ENCODE measurements at regions not wholly inside any gene's neighbourhood (a gene's known extent, or its start where the extent isn't known, plus 50 kb on each side); places are given as distances from the start of the nearest gene placed in this dataset.

DNA sequence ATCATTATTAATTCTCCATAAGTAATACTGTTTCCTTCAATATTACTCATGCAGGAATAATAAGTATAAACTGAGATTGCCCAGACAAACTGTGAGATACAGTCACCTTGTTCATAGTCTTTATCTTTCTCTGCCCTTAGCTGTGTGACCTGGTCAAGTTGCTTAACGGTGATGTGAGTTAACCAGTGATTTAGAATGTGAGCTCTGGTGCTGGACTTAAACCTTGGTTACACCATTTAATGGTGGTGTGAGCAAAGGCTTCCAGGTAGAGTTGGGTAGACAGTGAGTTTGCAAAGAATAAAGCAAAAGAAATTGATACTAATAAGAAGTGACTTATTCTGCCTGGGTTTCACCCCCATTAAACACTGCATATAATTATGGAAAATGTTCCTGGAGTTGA, 86.2 kb upstream of the DEFB112 start:
- no peak for ATAC-seq

DNA sequence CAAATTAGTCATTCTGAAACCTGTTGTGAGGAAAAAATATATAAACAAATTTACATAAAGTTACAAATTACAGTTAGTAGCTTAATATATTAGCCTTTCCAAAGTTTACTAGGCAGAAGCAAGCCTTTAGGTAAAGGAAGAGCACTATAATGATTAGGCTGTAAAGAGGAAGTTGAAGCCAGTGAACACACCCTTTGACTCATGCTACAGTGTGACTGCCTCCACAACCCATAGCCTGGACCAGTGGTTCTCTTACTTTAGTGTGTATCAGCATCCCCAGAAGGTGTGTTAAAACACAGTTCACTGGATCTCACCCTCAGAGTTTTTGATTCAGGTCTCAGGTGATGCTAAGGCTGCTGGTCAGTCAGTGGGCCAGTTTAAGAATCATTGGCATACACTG, 91.4 kb upstream of the DEFB112 start:
- ATAC-seq = no peak
- TF ChIP-seq GLIS3 (CRISPR knock-in tag; IDR thresholded peaks at IDR 0.05) (no peak), ZFP30 (CRISPR knock-in tag; IDR thresholded peaks at IDR 0.05) (no peak), ARNTL (CRISPR knock-in tag; IDR thresholded peaks at IDR 0.05; ENCODE audit: borderline replicate concordance, low read depth) (no peak), SNAI2 (CRISPR knock-in tag; IDR thresholded peaks at IDR 0.05) (no peak), TCF4 (CRISPR knock-in tag; IDR thresholded peaks at IDR 0.05; ENCODE audit: borderline replicate concordance) (no peak)
- TF ChIP-seq, protein P1, sequence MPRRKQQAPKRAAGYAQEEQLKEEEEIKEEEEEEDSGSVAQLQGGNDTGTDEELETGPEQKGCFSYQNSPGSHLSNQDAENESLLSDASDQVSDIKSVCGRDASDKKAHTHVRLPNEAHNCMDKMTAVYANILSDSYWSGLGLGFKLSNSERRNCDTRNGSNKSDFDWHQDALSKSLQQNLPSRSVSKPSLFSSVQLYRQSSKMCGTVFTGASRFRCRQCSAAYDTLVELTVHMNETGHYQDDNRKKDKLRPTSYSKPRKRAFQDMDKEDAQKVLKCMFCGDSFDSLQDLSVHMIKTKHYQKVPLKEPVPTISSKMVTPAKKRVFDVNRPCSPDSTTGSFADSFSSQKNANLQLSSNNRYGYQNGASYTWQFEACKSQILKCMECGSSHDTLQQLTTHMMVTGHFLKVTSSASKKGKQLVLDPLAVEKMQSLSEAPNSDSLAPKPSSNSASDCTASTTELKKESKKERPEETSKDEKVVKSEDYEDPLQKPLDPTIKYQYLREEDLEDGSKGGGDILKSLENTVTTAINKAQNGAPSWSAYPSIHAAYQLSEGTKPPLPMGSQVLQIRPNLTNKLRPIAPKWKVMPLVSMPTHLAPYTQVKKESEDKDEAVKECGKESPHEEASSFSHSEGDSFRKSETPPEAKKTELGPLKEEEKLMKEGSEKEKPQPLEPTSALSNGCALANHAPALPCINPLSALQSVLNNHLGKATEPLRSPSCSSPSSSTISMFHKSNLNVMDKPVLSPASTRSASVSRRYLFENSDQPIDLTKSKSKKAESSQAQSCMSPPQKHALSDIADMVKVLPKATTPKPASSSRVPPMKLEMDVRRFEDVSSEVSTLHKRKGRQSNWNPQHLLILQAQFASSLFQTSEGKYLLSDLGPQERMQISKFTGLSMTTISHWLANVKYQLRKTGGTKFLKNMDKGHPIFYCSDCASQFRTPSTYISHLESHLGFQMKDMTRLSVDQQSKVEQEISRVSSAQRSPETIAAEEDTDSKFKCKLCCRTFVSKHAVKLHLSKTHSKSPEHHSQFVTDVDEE (CRISPR knock-in tag; IDR thresholded peaks at IDR 0.05) = no peak
- TF ChIP-seq, protein P2, sequence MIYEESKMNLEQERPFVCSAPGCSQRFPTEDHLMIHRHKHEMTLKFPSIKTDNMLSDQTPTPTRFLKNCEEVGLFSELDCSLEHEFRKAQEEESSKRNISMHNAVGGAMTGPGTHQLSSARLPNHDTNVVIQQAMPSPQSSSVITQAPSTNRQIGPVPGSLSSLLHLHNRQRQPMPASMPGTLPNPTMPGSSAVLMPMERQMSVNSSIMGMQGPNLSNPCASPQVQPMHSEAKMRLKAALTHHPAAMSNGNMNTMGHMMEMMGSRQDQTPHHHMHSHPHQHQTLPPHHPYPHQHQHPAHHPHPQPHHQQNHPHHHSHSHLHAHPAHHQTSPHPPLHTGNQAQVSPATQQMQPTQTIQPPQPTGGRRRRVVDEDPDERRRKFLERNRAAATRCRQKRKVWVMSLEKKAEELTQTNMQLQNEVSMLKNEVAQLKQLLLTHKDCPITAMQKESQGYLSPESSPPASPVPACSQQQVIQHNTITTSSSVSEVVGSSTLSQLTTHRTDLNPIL (CRISPR knock-in tag; IDR thresholded peaks at IDR 0.05; ENCODE audit: low read depth) = no peak

More for the DNA sequence above, 86.2 kb upstream of the DEFB112 start:
- no peak for TF ChIP-seq ZC3H10 (CRISPR knock-in tag; IDR thresholded peaks at IDR 0.05)
- TF ChIP-seq, protein P2 (CRISPR knock-in tag; IDR thresholded peaks at IDR 0.05; ENCODE audit: low read depth) = no peak
- TF ChIP-seq, protein P3, sequence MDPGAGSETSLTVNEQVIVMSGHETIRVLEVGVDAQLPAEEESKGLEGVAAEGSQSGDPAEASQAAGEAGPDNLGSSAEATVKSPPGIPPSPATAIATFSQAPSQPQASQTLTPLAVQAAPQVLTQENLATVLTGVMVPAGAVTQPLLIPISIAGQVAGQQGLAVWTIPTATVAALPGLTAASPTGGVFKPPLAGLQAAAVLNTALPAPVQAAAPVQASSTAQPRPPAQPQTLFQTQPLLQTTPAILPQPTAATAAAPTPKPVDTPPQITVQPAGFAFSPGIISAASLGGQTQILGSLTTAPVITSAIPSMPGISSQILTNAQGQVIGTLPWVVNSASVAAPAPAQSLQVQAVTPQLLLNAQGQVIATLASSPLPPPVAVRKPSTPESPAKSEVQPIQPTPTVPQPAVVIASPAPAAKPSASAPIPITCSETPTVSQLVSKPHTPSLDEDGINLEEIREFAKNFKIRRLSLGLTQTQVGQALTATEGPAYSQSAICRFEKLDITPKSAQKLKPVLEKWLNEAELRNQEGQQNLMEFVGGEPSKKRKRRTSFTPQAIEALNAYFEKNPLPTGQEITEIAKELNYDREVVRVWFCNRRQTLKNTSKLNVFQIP (CRISPR knock-in tag; IDR thresholded peaks at IDR 0.05; ENCODE audit: borderline replicate concordance, low read depth) = no peak
- TF ChIP-seq GLIS3 (CRISPR knock-in tag; IDR thresholded peaks at IDR 0.05) = no peak
- no peak for TF ChIP-seq RARB (CRISPR knock-in tag; IDR thresholded peaks at IDR 0.05)
- no peak for TF ChIP-seq ZNF8 (CRISPR knock-in tag; IDR thresholded peaks at IDR 0.05)

DNA sequence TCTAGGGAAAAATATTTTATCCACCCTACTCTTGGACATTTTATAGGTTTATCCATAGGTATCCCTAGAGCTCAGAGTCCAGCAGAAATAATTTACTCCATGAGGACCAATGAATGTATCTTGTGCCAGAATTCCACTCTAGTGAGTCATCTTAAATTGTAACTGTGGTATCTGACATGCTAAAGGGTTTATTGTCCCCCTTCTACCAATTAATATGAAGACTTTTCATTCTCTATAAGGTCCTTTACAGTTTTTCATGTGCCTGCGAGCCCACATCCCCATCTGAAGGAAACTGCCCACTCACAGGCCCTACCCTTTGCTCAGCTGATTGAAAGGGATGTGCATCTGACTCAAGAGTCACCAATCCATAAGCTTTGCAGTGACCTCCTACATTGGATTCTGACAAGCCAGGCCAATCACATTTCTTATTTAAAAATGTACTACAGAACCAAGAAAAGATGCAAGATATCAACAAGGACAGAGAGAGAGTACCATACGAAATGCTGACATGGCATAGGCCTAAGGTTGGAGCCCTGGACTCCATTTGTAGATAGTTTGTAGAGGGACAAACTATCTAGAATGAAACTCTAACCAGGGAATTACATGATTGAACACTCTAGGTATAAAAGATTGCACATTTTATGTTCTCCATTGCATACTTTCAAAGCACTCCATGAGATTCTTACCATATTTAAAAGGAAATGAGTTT, 93.4 kb upstream of the DEFB112 start:
- ATAC-seq = no peak
- no peak for TF ChIP-seq ARNTL (CRISPR knock-in tag; IDR thresholded peaks at IDR 0.05; ENCODE audit: borderline replicate concordance, low read depth)

DNA sequence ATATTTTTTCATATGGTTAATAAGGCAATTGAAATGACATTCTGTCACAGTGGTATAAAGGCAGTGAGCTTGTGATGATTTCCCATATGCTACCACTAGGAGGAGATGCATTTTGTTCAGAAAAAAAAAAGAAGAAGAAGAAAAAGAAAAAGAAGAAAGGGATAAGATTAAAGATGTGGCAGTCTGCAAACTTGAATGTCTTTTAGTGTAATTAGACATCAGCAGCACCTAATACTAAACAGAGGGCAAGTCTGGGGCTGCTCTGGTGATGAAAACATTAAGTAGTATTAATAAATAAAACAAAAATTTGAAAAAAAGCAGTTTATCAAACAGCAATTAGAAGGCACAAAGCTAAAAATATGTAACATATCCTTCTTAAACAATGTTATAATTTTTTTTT, 95.4 kb upstream of the DEFB112 start:
- 0 out of 3 replicates have a peak, but pooled peaks have one; percentile 36 for ATAC-seq
- TF ChIP-seq BACH2 (CRISPR knock-in tag; IDR thresholded peaks at IDR 0.05; ENCODE audit: borderline replicate concordance) (no peak), OSR1 (CRISPR knock-in tag; IDR thresholded peaks at IDR 0.05) (no peak), ARNTL (CRISPR knock-in tag; IDR thresholded peaks at IDR 0.05; ENCODE audit: borderline replicate concordance, low read depth) (no peak)

DNA sequence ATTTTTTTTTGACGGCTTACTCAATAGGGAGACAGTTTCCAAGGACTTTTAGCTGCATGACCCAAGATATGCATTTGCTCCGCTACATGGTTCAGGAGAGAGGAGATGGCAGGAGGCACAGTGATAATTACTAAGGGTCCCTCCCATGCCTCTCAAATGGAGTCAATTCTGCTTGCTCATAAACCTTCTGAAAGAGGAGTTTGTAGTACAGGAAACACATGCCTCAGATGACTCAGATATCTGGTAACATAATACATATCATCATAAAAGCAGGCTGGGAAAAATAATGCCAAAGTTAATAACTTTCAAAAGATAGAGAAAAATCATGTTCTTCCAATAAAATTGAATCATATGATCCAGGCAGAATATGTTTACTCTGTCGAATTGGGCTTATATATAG, 97.6 kb upstream of the DEFB112 start:
- TF ChIP-seq TCF4 (CRISPR knock-in tag; IDR thresholded peaks at IDR 0.05; ENCODE audit: borderline replicate concordance) (no peak), ZNF70 (CRISPR knock-in tag; IDR thresholded peaks at IDR 0.05) (no peak), ZC3H10 (CRISPR knock-in tag; IDR thresholded peaks at IDR 0.05) (no peak)

DNA sequence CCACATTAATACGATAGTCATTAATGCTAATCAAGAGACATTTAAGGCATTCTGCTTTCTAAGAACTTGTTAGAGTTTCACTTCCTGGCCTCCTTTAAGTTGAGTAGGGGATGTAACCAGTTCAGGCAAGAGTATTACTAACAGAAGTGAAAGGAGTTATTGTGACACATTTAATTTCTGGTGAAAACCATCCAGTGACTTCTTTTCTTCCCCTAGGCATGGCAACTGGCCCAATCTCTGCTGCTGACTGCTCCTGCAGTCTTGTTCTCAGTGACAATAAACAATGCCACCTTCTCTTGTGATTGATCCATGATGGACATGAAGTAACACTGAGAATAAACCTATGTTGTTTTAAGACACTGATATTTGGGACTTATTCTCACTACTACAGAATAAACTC, 130.9 kb upstream of the DEFB112 start:
- TF ChIP-seq ZC3H10 (CRISPR knock-in tag; IDR thresholded peaks at IDR 0.05) (no peak), ISL1 (CRISPR knock-in tag; IDR thresholded peaks at IDR 0.05) (no peak)
- ATAC-seq = no peak

More for the DNA sequence above, 97.6 kb upstream of the DEFB112 start:
- peak; percentile 84 for ATAC-seq

All from SK-N-SH treated with all-trans-retinoic acid at 6 μM for 48 hours (cell line).